ENCODE measurements at regions not wholly inside any gene's neighbourhood (a gene's known extent, or its start where the extent isn't known, plus 50 kb on each side); places are given as distances from the start of the nearest gene placed in this dataset.

- TF ChIP-seq POLR2A (IDR thresholded peaks at IDR 0.05): no peak
- no peak for TF ChIP-seq CTCF (IDR thresholded peaks at IDR 0.05)
Observed at GRCh38 chr16:80063713-80064069, 463.2 kb upstream of the MAF start.
